ENCODE measurements at regions not wholly inside any gene's neighbourhood (a gene's known extent, or its start where the extent isn't known, plus 50 kb on each side); places are given as distances from the start of the nearest gene placed in this dataset.
A peak's percentile ranks its signal among the peaks of the same experiment; 100 is the strongest.

DNA sequence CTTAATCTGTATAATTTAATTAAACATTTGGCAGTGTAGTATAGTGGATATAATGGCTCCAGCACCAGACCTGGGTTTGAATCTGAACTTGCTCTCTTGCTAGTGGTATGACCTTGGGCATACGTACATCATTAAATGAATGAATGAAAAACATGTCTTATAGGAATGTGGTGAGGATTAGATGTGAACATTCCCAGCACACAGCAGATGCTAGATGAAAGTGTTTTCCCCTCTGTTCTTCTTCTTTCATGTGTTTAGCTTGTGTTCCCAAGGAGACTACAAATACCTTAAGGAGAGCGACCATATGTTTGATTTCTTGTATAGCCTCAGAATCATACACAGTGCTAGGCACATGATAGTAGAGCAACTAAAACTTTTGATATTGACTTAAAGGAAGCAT lies 56.5 kb downstream of the CT47B1 start:
- DNase-seq (ENCODE audit: low read depth): no peak

DNA sequence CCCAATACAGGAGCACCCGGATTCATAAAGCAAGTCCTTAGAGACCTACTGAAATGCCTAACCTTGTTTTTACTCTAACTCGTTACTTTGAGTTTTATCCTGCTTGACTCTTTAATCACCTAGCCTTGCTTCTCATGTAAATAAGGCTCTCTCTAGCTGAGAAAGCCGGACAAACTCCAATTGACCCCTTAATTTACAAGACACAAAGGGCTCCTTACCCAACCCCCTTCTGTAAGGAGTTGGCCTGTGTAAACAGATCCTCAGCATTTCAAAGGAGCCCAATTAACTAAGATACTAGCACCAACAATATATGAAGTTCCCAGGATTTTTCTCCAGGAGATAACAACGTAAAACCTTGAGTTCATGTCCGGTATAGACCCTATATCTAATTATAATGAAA lies 61.7 kb downstream of the CT47B1 start:
- DNase-seq (ENCODE audit: low read depth): no peak

DNA sequence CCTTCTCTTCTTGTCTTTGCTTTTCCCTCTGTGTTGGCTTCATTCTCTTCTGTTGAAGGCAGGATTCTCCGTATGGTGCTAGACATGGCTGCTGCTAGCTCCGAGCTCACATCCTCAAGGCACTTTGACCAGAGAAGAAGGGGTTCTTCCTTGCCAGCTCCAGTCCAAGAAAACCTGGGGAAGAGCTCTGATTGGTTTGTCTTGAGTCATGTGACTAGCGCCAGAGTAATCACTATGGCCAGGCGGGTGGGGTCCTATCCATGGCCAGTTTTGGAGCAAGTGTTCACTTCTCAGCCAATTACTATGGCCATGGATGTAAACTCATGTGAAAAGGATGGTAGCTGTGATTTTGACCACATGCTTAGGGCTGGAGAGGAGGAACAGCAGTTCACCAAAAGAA lies 74.2 kb downstream of the CT47B1 start:
- DNase-seq (ENCODE audit: low read depth): no peak

- DNase-seq (ENCODE audit: low read depth): no peak
These were observed 78.3 kb downstream of the CT47B1 start for GRCh38 chrX:120797188-120797851.

DNA sequence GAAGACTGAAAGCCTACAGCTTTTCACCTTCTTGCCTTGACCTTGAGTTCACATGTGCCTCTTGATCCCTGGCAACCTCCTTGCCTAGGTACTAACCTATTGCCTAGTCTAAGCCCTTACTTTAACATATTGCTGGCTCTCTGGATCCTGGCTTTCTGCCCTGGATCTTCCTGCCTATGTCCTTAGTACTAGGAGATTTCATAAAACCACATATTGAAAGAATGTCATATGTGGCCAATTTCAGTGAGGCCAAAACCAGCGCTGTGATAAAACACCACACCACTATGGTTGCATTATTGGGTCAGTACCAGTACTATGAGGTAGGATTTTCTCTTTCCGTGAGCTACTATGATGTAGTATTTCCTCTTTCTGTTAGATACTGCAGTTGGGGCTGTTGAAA lies 80.4 kb downstream of the CT47B1 start:
- DNase-seq (ENCODE audit: low read depth): no peak

DNA sequence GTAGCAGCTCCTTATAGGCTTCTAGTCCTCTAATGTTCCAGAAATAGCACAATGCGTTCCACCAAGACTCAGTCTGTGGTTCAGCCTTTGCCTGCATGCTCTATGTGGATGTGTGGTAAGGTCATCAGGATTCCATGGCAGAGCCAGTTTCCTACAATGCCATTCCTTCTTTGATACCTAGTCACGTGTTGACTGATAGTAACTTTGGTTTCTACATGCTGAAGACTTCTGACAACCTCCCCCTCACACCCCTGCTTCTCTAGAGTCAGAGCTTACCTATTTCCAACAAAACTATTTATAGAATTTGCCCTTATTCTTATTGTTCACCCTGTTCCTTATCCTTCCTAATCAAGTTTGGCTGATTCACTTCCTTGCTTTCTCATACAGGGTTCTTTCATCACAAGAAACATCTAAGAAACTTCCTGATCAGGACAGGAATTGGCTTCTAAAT lies 81.1 kb downstream of the CT47B1 start:
- DNase-seq (ENCODE audit: low read depth): no peak

DNA sequence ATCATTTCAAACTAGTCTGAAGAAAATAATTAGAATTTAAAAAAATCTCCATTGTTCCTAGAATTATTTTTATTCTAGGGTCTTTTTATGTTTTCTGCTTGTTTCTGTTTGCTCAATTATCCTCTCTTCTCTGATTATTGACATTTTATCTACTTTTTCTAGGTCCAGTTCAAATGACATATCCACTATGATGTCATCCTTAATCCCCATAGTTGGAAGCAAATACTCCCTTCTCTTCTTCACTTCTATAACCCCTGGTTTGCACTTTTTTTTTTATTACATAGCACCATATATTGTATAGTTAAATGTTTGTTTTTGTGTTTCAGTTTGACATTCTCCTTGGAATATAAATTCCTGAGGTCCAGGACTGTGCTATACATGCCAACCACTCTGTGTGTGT lies 82.6 kb downstream of the CT47B1 start:
- no peak for DNase-seq (ENCODE audit: low read depth)

- peak; percentile 34 for DNase-seq (ENCODE audit: low read depth)
These were observed 84.5 kb downstream of the CT47B1 start for GRCh38 chrX:120791013-120791643.

GRCh38 chrX:120790552-120790951 lies 85.1 kb downstream of the CT47B1 start:
- no peak for DNase-seq (ENCODE audit: low read depth)

- DNase-seq (ENCODE audit: low read depth): peak; percentile 29
These were observed 85.5 kb downstream of the CT47B1 start for GRCh38 chrX:120790118-120790517.

DNA sequence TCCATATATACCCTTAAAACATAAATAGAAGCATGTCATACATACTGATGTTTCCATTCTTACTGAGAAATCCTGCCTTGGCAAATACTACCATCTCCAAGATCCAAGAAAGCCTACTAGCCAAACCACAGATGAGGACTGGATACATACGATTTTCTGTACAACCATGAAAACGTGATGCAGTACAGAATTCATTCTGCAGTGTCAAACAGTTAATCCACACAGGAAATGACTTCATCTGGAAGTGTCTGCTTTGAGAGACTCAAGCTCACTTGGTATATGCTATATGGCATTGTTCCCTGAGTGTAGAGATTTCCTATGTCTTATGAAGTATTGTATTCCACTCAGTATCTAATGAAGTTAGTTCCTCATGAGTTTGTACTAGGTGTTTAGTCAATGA lies 94.3 kb downstream of the CT47B1 start:
- DNase-seq (ENCODE audit: low read depth): no peak

DNA sequence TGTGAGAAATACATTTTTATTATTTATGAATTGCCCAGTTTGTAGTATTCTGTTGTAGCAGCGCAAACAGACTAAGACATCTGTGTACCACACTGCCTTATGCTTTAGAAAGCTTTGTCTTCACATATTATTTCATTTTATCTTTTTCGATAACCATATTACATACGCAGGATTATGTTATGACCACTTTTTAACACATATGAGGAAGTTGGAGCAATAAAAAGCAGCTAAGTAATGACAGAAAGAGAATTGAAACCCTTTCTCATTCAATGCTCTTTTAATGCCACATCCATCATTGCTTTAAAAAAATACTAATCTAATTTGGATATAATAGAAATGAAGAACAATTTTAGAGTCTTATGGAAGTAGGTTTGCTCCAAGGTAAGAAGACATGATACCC lies 99.7 kb downstream of the CT47B1 start:
- DNase-seq (ENCODE audit: low read depth): no peak

DNA sequence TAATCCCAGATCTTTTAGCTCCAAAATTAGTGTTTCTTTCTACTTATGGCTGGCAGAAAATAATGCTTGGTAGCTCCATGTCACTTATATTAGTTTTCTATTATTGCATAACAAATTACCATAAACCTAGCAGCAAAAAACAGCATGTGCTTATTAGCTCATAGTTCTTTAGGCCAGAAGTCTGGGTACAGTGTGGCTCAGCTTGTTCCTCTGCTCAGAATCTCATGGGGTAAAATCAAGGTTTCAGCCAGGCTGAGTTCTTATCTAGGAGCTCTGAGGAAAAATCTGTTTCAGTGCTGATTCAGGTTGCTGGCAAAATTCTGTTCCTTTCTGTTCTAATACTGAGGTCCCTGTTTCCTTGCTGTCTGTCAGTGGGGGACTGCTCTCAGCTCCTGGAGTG lies 101.1 kb downstream of the CT47B1 start:
- DNase-seq (ENCODE audit: low read depth): no peak

GRCh38 chrX:120773801-120774200 lies 101.9 kb downstream of the CT47B1 start:
- no peak for DNase-seq (ENCODE audit: low read depth)

- DNase-seq (ENCODE audit: low read depth): no peak
These were observed 105.9 kb downstream of the CT47B1 start for GRCh38 chrX:120769576-120770341.

- no peak for DNase-seq (ENCODE audit: low read depth)
These were observed 107.0 kb downstream of the CT47B1 start for GRCh38 chrX:120768681-120769080.

DNA sequence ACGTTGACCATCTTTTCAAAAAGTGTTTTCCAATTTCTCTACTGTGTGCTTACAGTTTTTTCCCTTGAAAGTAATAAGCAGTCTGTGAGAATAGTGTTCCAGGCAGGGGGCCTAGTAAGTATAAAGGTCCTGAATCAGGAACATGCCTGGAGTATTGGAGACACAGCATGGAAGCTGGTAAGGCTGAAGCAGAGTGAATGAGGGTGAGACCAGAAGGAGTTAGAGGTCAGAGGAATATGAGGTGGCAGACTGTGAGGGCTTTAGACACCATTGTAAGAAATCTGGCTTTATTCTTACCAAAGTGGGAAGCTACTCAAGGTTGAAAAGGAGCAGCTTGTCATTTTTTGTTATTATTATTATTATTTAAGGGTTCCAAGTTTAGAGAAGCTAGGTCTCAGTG lies 107.4 kb downstream of the CT47B1 start:
- DNase-seq (ENCODE audit: low read depth): no peak

DNA sequence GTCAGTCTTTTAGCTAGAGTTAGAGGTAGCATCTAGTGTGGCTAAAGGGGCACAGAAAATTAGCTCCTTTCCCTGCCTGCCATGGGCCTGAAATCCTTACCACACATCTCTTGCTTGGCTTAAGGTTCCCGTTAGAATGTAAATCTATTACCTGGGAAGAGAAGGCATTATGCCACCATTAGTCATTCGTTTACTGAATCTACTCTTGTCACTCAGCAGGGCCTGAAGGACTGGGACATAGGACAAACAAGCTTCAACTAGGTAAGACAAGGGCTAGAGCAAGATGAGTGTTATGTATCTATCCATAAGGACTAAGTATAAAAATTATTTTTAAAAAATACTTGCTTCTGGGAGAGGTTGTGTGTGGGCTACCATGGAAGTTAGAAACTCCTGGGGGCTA lies 112.4 kb downstream of the CT47B1 start:
- DNase-seq (ENCODE audit: low read depth): no peak

GRCh38 chrX:120761810-120762209 lies 113.9 kb downstream of the CT47B1 start:
- peak; percentile 91 for DNase-seq (ENCODE audit: low read depth)

DNA sequence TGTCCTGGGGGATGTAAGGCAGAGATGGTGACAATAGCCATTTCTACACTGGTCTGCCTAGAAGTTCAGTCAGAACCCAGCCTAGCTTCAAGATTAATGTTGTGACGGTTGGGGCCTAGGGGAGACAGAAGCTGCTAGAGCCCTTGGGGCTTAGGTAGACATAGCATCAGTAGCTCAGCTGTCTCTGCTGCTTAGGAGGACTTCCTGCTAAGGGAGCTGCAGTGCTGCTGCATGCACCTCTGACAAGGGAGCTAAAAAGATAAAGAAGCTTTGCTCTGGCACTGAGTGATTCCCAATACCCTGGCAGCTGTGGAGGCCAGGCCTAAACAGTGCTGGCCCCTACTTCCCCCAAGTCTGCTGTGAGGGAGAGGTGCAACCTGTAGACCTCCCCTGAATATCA lies 116.0 kb downstream of the CT47B1 start:
- no peak for DNase-seq (ENCODE audit: low read depth)

GRCh38 chrX:120755066-120755846 lies 120.4 kb downstream of the CT47B1 start:
- no peak for DNase-seq (ENCODE audit: low read depth)

GRCh38 chrX:120753413-120754251 lies 122.0 kb downstream of the CT47B1 start:
- no peak for DNase-seq (ENCODE audit: low read depth)

Data from GM04503 (cell line).